ENCODE measurements at regions not wholly inside any gene's neighbourhood (a gene's known extent, or its start where the extent isn't known, plus 50 kb on each side); places are given as distances from the start of the nearest gene placed in this dataset.

DNA sequence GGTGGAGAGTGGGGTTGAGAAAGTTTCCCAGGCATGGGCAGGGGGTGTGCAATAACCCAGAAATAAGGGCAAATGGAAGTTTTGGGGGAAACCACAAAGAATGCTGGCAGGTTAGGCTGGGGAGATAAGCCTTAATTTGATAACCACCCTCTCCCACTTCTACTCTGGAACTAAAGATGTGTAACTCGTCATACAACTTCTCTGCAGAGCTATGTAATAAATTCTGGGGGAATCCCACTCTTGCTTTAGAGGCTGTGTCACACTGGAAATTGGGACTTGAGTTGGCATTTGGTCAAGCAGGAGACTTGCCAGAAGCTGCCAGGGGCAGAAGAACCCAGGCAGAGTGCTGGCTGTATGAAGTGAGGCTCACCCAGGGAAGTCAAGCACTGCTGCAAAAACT is 170.9 kb upstream of the CPEB2 start:
- no peak for DNase-seq

DNA sequence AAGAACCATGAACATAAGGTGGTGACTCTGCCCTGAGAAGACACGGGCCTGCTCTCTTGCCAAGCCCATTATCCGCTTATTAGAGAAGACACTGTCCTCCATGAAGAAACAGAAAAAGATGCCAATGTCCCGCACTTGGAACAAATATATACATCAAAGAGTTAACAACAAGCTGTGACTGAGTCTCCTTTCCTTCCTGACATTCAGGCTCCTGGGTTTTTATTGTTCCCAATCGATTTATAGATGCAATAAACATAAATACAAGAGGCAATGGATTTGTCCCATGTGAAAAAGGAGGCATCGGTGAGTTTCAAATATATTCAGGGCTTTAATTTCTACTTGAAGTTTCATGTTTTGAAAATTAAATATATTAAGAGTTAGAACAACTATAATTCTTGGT is 169.2 kb upstream of the CPEB2 start:
- no peak for DNase-seq

DNA sequence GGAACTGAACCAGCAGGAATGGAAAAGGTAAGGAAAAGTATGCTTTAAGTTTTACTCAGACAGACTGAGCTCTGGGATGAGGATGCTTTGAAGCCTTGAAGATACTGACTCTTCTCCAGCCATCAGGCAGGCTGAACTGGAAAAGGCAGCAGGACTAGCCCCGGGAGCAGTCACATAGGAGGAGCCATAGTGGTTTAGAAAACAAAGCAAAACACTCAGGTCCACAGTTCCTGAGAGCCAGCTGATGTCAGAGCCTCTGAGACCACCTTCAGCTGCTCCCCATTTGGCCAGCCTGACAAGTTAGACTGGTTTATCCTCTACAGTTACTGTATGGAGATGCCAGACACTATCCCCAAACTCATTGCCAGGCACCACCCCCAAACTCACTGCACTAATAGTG is 167.9 kb upstream of the CPEB2 start:
- no peak for DNase-seq

DNA sequence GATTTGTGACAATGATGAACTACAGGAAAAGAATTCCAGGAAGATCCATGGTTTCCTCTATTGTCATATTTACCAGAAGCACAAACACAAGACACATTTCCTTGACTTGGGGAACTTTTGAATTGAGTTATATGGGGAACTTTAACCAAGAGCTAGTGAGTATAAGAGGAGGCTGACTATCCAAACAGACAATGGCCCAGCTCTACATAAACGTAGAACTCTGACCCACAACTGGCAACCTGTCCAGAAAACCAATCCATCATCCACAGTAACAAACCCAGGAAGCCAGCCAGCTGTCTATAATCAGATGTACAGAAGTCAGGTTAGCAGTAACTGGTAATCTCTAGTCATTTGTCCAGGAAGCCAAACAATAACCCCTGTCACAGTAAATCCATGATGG is 167.0 kb upstream of the CPEB2 start:
- DNase-seq: no peak

DNA sequence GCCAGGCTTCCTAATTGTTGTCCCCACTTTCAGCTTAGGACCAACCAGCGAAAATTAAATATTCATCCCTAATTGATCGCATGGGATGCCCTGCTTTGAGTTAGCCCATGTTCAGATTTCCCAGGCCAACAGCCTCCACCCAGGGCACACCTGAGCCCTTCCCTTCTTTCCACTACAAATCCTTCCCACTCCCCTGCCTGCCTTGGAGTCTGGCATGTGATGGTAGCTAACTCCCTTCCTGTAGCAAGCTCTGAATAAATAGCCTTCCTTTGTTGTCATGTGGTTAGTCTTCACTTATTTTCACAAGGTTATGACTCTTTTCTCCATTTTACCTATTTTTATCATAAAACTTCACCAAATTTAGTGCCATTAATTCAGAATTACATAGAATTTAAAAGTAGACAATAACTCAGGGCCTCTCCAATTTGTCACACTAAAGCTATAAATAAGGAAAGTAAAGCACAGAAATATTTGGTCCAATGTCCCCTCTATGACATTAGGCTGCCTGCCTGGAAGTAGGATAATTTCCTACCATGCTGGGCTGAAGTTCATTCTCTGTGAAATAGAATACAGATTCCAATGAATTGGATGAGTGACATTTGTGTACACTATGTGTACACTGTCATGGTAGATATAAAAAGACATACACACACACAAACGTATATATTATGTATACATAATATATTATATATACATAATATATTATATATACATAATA is 166.4 kb upstream of the CPEB2 start:
- DNase-seq: no peak

DNA sequence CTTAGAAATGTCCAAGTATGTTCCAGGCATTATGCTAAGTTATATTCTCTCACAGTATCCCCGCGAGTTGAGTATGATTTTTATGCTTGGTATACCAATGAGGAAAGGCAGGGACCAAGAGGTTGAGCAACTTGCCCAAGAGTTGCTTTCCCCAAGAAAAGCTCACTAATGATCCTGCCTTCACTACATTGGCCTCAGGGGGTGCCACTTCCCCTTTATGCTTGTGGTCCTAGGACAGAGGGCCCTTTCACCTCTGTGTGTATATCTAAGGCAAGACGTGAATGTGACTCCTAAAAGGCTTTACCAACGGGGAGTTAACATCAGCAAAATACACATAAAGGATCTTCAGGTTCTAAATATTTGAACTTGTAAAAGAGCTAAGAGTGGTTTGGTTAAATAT is 164.4 kb upstream of the CPEB2 start:
- no peak for DNase-seq

DNA sequence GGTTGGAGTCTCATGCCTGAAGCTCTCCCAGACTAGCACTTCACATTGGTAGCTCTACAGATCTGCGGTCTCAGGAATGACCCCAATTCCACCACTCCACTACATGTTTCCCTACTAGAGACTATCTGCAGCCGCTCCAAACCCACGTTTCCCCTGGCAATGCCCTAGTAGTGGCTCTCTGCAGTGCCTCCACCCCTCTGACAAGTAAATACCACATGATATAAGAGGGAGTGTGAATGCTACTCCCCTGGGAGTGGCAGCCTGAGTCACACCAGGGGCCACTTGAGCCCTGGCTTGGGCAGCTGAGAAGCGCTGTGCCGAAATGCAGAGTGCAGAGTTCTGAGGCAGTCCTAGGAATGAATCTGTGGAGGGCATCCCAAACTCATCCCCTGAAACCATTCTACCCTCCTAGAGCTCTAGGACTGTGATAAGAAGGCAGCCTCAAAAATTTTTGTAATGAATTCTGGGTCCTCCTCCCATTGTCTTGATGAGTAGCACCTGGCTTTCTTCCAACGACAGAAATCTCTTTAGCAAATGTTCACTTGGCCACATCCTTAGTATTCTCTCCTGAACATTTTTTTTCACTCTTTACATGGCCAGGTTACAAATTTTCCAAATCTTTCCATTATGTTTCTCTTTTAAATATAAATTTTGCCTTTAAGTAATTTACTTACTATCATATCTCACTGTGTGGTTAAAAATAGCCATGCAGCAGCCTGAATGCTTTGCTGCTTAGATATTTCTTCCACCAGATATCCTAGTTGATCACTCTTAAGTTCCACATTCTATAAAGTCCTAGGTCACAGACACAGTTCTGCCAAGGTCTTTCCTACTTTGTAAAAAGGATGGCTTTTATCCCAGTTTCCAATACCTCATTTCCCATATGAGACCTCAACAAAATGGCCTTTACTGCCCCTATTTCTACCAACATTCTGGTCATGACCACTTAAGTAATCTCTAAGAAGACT is 160.2 kb upstream of the CPEB2 start:
- no peak for DNase-seq

DNA sequence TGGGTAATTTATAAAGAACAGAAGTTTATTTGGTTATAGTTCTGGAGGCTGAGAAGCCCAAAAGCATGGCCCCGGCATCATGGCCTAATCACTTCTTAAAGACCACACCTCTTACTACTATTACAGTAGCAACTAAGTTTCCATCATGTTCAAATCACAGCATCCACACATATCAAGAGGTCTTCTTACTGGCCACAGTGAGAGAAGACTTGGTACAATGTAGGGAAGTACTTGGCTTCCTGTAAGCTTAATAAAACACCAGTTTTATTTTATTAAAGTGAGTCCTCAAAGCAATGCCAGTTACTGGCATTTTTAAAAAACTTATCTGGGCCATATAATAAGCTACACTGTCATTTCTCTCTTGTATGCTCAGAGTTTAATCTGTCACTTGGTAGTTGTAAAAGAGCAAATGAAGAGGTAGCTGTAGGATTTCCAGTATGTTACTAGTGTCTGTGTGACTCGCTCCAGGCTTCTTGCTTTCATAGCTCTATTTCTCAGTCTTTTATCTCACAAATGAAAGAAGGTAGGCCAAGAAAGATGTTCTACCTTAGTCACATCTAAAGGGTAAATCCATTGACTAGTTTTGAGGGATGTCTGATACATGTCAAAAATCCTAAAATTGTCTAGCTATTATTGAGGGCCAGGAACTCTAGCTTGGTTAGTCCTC is 159.2 kb upstream of the CPEB2 start:
- DNase-seq: no peak

DNA sequence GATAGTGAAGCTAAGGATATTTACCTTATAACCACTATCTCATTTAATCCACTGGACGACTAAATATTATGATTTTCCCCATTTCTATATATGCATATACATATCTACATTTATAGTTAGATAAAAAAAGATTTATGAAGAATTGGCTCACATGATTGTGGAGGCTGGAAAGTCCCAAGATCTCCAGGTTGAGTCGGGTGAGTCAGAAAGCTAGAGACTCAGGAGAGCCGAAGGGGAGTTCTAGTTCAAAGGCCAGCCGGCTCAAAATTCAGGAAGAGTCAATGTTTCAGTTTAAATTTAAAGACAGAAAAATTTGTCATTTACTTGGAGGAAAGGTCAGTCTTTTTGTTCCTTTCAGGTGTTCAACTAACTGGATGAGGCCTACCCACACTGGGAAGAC is 158.2 kb upstream of the CPEB2 start:
- no peak for DNase-seq

DNA sequence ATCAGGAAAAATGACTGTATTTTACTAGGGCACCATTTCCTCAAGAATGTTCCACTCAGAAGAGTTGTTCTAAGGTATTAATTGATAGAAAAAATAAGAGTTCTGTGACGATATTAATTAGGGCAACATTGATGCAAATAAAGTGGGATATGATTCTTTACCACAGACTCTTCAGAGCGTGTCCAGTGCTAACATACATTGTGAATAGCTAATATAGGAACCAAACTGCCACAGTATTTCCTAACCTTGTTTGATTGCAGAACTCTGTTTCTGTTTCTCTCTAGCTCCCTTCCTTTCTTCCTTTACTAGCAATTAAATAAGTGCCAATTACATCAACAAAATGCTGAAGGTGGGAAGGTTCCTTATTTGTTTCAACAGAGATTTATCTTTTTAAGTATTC is 154.1 kb upstream of the CPEB2 start:
- DNase-seq: no peak

DNA sequence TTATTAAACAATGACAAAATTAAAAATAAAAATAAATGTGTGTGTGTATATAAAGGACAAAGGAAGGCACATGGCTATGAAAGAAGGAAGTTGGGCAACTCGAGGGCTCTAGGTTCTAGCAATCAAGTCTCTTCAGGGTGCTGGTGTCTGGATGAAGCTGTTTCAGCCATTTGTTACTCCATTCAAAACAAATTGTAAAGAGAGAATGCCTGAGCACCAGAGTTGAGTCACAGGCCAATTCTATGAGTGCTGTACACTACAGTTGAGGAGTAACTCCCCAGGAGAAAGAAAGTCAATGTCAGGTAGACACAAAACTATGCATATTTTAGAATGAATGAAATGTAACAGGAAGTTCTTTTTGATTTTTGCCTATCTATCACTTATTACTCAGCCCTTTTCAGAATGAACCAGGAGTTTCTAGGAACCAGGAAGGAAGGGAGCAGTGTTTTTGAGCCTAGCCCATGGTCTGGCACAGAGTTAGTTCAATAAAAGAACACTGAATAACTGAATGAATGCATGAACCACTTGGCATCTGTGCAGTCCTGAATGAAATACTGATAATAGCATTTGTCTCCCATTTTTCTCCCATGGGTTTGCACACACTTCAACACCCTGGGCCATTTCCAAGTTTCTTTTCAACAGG is 151.7 kb upstream of the CPEB2 start:
- DNase-seq: no peak

DNA sequence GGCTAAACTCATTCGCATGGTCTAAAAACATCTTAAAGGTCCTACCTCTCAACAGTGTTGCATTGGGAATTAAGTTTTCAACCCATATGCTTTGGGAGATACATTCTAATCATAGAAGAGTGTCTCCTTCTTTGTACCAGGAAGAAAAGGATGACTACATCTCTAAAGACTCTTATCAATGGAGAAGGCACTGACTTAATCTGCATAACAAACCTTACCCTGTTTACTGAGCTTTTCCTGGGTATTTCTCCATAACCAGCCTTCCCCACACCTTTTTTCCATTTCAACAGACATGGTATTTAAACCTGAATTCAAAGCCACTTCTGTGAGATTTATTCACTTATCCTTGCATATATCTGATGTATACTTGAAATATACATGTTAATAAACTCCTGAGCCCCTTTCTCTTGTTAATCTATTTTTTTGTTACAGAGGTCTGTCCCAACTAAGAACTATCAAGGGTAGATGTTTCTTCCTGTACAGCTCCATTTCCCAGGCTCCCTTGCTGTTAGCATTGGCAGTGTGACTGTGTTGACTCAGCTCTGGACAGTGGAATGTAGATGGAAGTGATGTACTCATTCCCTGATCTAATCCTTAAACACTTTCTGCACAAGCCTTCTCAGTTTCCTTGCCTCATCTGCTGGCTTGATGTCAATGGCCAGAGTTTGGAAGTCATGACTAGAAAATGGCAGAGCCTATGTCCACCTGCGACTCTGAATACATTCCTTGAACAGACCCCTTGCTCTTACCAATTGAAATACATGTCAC is 148.9 kb upstream of the CPEB2 start:
- DNase-seq: no peak

DNA sequence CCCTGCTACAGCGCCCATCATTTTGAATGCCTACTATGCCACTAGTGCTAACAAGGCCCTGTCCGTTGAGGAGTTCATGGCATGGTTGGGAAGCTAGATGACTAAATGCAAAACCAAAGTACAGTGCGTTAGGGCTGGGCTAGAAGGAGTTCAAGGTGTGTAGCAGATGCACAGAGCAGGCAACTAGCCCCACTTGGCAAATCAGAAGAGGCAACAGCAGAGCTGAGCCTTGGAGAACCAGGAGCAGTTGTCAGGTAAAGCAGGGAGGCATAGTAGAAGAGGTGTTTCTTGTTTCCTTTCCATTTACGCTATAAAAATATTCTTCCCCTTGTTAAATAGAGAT is 146.6 kb upstream of the CPEB2 start:
- no peak for DNase-seq

DNA sequence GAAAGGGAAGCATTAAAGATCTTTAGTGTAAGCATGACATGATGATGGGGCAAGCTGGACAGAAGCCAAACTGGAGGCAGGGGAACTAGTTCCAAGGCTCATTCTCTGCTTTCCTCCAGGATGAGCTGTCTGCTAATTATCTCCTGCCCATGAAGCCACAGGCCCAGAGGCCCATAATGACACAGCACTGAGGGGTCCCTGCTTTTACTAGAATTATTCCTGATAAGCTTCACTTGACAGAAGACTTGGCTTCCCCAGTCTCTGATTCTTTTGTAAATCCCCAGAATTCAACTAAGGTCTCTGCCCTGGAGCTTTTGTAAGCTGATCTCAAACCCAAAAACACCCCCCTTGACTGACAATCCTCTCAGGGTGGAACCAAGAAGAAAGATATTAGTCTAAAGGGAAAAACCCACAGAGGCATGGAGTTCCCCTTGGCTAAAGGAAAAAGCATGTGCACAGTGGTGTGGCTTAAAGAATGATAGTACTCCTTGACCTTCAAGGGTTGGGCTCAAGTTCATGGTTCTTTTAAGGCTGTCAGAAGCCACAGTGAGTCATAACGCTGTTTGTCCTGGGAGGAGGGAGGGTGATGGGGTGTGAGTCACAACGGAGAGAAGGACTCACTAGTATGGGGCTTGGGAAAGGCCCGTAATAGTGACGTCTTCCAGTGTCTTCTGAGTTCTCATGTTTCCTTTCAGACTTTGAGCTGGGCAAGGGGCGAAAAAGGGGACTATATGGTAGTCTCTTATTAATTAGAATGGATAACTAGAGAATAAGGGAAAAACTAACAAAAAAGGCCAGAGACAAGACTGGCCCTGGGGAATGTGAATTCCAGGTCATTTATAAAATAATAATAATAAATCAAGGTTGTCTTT is 146.0 kb upstream of the CPEB2 start:
- DNase-seq: no peak

DNA sequence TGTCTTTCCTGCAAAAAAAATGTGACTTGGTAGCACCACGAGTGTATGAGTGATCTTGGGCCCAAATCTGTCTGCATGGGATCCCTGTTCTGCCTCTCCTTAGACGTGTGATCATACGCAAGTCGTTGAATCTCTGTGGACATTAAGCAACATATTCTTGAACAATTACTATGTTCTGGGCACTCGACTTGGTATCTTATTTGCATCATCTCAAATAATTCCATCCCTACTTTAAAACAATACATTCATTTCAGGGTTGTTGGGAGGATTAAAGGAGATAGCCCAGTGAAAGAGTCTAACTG is 145.4 kb upstream of the CPEB2 start:
- no peak for DNase-seq

DNA sequence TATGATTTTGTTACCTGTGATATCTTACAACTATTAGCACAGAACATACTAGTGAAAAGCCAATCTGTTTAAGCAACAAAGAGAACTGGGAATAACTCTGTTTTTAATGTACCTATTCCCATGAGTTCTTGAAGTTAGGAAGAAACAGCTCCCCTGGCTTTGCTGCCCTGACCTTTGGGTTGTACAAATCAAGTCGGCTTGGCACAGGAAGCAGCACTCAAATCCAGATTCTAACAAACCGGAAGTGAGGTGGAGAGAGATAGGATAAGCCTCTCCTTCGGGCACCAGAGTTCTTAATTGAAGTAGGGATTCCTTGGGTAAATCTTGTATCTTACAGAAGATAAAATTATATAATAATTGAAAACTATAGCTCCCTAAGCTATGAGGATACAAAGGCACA is 144.8 kb upstream of the CPEB2 start:
- no peak for DNase-seq

DNA sequence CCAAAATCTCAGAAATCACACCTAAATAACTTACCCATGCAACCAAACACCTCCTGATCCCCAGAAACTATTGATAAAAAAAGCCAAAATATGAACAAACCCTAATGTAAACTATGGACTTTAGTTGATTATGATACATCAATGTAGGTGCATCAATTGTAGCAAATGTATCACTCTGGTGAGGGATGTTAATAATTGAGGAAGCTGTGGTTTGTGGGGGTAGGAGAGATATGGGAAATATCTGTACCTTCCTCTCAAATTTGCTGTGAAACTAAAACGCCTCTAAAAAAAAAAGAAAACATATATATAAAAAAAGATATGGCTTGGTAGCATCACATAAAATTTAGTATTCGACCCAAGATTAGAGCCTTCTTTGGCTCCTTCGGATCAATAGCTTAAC is 144.3 kb upstream of the CPEB2 start:
- DNase-seq: no peak

DNA sequence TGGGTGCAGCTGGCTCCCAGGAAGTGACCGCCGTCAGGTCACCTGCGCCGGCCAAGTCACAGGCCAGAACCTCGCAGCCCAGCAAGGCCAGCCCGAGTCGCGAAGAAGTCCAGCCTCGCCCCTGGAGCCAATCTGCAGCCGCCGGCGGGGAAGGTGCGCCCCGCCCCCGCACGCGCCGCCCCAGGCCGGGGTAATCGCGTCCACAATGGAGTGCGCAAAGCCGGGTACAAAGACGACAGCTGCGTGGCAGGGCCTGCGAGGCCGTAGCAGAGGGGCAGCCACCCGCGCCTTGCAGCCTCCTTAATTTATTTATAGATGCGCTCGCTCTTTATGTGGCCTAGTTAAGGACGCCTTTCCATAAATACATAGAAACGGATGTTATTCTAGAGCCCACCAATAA is 139.4 kb upstream of the CPEB2 start:
- no peak for DNase-seq

DNA sequence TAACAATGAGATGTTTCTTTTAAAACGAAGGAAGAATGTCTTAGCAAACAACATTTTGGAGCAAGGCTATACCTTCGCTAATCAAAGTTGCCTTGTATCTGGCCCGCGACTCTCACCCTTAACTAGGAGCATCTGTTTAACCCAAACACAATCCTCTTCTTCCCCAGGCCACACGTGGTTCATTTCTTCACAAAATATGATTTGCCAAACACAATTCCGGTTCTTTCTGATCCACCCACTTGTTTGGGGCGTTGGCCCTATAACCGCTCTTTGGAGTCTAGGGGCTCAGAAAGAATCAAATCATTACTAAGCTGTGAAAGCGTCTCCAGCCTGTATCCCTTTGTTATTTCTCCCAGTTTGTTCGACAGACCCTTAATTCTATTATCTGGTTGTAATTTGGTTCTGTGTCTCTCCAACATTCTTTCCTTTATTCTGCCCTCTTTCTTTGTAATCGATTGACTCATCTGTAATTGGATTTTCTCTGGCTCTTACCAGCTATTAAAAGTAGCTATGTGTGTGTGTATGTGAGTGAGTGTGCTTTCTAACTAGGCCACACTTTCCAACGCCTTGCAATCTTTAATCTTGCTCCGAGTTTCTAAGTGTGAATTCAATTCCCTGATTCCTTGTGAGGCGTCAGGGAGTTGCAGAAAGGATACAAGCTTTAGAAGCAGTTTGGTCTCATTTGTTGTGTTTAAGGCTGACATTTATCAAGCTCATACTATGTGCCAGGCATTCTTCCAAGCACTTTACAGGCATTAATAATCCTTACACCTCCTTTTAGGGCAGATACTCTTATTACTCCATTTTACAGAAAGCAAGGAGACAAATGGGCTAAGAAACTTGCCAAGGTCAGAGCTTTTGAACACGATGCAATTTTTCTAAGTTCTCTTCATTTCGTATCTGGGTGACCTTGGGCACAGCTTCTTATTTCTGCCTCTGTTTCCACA is 138.6 kb upstream of the CPEB2 start:
- no peak for DNase-seq

DNA sequence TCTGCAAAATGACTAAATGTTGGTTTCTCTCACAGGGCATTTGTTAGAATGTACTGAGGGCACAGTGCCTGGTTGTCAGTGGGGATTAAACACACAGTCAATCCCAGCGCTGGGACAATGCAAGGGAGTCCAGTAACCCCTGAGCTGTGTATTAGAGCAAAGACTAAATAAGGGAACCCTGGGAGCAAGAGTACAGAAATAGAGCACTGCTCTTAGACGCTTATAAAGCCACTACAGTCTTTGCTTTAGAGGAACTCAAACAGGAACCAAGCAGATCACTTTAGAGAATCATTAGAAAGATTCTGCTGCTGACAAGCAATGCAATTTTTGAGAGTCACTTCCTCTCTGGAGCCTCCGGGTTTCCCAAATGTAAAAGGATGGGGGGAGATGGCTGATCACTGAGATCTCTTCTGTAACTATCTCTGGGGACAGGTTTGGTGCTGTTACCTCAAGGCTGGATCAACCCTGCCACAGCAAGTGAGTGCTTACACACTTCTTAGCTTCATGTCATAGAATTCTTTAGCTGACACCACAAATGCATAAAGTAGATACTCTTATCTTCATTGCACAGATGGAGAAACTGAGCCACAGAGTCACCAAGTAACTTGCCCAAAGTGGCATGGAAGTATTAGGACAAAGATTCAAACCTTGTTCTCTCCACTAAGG is 137.8 kb upstream of the CPEB2 start:
- DNase-seq: no peak

All from dermis blood vessel endothelial cell (primary cell).